ENCODE measurements at regions not wholly inside any gene's neighbourhood (a gene's known extent, or its start where the extent isn't known, plus 50 kb on each side); places are given as distances from the start of the nearest gene placed in this dataset.
"Not testable (repeated sequence)": the region's sequence is repeated elsewhere in the genome, so short reads cannot be mapped to it uniquely, and the experiment has no call there.

DNA sequence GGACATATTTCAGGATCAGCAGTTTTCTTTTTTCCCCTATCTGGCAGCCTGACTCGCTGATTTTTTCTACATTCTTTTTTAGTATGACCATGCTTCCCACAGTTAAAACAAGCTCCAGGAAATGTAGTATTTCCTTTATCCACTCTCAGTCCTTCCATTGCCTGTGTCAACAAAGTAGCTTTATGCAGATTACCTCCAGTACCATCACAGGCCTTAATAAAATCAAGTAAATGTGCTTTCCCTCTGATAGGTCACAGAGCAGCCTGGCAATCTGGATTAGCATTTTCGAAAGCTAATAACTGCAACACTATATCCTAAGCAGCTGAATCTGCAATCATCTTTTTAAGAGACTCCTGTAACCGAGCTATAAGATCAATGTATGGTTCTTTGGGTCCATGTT lies 432.6 kb upstream of the SGO1 start:
- TF ChIP-seq, protein P1, sequence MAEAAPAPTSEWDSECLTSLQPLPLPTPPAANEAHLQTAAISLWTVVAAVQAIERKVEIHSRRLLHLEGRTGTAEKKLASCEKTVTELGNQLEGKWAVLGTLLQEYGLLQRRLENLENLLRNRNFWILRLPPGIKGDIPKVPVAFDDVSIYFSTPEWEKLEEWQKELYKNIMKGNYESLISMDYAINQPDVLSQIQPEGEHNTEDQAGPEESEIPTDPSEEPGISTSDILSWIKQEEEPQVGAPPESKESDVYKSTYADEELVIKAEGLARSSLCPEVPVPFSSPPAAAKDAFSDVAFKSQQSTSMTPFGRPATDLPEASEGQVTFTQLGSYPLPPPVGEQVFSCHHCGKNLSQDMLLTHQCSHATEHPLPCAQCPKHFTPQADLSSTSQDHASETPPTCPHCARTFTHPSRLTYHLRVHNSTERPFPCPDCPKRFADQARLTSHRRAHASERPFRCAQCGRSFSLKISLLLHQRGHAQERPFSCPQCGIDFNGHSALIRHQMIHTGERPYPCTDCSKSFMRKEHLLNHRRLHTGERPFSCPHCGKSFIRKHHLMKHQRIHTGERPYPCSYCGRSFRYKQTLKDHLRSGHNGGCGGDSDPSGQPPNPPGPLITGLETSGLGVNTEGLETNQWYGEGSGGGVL (tag by site-specific recombination; IDR thresholded peaks at IDR 0.05): not testable (repeated sequence)
- not testable (repeated sequence) for TF ChIP-seq TCF7L2 (IDR thresholded peaks at IDR 0.05; ENCODE audit: borderline replicate concordance, low read depth, low read length); ZNF274 (IDR thresholded peaks at IDR 0.05; ENCODE audit: low read length); ZNF274 (tag by site-specific recombination; IDR thresholded peaks at IDR 0.05; ENCODE audit: borderline replicate concordance); ZNF549 (tag by site-specific recombination; IDR thresholded peaks at IDR 0.05)
- TF ChIP-seq, protein P2, sequence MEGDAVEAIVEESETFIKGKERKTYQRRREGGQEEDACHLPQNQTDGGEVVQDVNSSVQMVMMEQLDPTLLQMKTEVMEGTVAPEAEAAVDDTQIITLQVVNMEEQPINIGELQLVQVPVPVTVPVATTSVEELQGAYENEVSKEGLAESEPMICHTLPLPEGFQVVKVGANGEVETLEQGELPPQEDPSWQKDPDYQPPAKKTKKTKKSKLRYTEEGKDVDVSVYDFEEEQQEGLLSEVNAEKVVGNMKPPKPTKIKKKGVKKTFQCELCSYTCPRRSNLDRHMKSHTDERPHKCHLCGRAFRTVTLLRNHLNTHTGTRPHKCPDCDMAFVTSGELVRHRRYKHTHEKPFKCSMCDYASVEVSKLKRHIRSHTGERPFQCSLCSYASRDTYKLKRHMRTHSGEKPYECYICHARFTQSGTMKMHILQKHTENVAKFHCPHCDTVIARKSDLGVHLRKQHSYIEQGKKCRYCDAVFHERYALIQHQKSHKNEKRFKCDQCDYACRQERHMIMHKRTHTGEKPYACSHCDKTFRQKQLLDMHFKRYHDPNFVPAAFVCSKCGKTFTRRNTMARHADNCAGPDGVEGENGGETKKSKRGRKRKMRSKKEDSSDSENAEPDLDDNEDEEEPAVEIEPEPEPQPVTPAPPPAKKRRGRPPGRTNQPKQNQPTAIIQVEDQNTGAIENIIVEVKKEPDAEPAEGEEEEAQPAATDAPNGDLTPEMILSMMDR (tag by site-specific recombination; IDR thresholded peaks at IDR 0.05): not testable (repeated sequence)
- TF ChIP-seq, protein P3, sequence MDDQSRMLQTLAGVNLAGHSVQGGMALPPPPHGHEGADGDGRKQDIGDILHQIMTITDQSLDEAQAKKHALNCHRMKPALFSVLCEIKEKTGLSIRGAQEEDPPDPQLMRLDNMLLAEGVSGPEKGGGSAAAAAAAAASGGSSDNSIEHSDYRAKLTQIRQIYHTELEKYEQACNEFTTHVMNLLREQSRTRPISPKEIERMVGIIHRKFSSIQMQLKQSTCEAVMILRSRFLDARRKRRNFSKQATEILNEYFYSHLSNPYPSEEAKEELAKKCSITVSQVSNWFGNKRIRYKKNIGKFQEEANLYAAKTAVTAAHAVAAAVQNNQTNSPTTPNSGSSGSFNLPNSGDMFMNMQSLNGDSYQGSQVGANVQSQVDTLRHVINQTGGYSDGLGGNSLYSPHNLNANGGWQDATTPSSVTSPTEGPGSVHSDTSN (CRISPR knock-in tag; IDR thresholded peaks at IDR 0.05): not testable (repeated sequence)
